ENCODE measurements at regions not wholly inside any gene's neighbourhood (a gene's known extent, or its start where the extent isn't known, plus 50 kb on each side); places are given as distances from the start of the nearest gene placed in this dataset.

- TF ChIP-seq TSHZ1 (CRISPR knock-in tag; IDR thresholded peaks at IDR 0.05) (0 out of 2 replicates have a peak, but pooled peaks have one; percentile 37), KLF6 (CRISPR knock-in tag; IDR thresholded peaks at IDR 0.05; ENCODE audit: borderline replicate concordance) (peak; percentile 83), ZNF197 (CRISPR knock-in tag; IDR thresholded peaks at IDR 0.05; ENCODE audit: low read depth) (0 out of 2 replicates have a peak, but pooled peaks have one; percentile 63), ZKSCAN8 (CRISPR knock-in tag; IDR thresholded peaks at IDR 0.05) (peak; percentile 73; the same call in 1 of the 2 replicates), HDAC8 (tag; IDR thresholded peaks at IDR 0.05) (peak; percentile 32; the same call in 1 of the 2 replicates), CREM (IDR thresholded peaks at IDR 0.05; ENCODE audit: low read depth) (peak; percentile 67), DMBX1 (CRISPR knock-in tag; IDR thresholded peaks at IDR 0.05; ENCODE audit: borderline replicate concordance) (peak; percentile 68; the same call in 1 of the 2 replicates), ZBTB12 (CRISPR knock-in tag; IDR thresholded peaks at IDR 0.05) (peak; percentile 55; the same call in 1 of the 2 replicates), MBD1 (CRISPR knock-in tag; IDR thresholded peaks at IDR 0.05) (no peak), CBFA2T3 (IDR thresholded peaks at IDR 0.05) (0 out of 2 replicates have a peak, but pooled peaks have one; percentile 5), ZNF518B (CRISPR knock-in tag; IDR thresholded peaks at IDR 0.05) (0 out of 2 replicates have a peak, but pooled peaks have one; percentile 32), MYC (IDR thresholded peaks at IDR 0.05; ENCODE audit: low read depth, low read length) (peak; percentile 36; the same call in 1 of the 2 replicates), MYC (CRISPR knock-in tag; IDR thresholded peaks at IDR 0.05; ENCODE audit: borderline replicate concordance, low read depth) (peak; percentile 39; the same call in 1 of the 2 replicates), ZEB2 (IDR thresholded peaks at IDR 0.05) (no peak), THAP7 (CRISPR knock-in tag; IDR thresholded peaks at IDR 0.05) (0 out of 2 replicates have a peak, but pooled peaks have one; percentile 22), GABPA (tag; conservative IDR thresholded peaks at IDR 0.05; ENCODE audit: low read depth) (0 out of 2 replicates have a peak, but pooled peaks have one; percentile 44)
These were observed 212.9 kb downstream of the CYP26B1 start (continued) for GRCh38 chr2:71934595-71935261.

Measured in K562 (cell line).